IMR-90 (cell line): ENCODE measurements at regions not wholly inside any gene's neighbourhood (a gene's known extent, or its start where the extent isn't known, plus 50 kb on each side); places are given as distances from the start of the nearest gene placed in this dataset.

Source experiments
- ATAC-seq: fragments of 200-7000 bp; cut with Tn5 transposase; 2 replicates; pipeline ENCODE4 v1.9.1; 2020; ENCODE audit warnings: low read depth, mild to moderate bottlenecking, moderate library complexity
- BruUV-seq: library from RNA; stranded (reverse); fragments of 400-500 nt; replicated peaks from 2 replicates; lab custom pipeline; 2021; lab: Mats Ljungman, UMichigan
- CTCF ChIA-PET: fragments of 300-600 bp; formaldehyde crosslinking; extraction: SDS; loops from one replicate; lab custom pipeline; 2021; ENCODE audit warnings: antibody characterized with exemption; lab: Yijun Ruan, JAX
- POLR2A ChIA-PET: fragments of 300-600 bp; sonication (Branson Sonifier 250); formaldehyde crosslinking; loops from one replicate; lab custom pipeline; 2022; ENCODE audit warnings: antibody characterized with exemption; ENCODE audit not compliant: unreplicated experiment; lab: Charles Lee
- DNase-seq: peaks from one replicate; pipeline ENCODE4 v3.0.0; 2013
- H2AFZ ChIP-seq: replicated peaks from 2 replicates; pipeline ENCODE3; 2013; ENCODE audit warnings: low read length, mild to moderate bottlenecking; ENCODE audit not compliant: poor library complexity
- H2AK5ac ChIP-seq: 2 replicates; pipeline ENCODE4 v1.6.1; 2013; ENCODE audit warnings: low read depth, low read length, inconsistent platforms
- H2AK9ac ChIP-seq: replicated peaks from 2 replicates; pipeline ENCODE3; 2013; ENCODE audit warnings: mild to moderate bottlenecking, low read depth, low read length, moderate library complexity; ENCODE audit not compliant: poor library complexity
- H2BK120ac ChIP-seq: 2 replicates; pipeline ENCODE4 v1.6.1; 2013; ENCODE audit warnings: low read depth, low read length, inconsistent platforms
- H2BK15ac ChIP-seq: 3 replicates; pipeline ENCODE4 v1.6.1; 2013; ENCODE audit warnings: low read depth, low read length, inconsistent platforms
- H2BK20ac ChIP-seq: 2 replicates; pipeline ENCODE4 v1.6.1; 2013; ENCODE audit warnings: low read depth, mild to moderate bottlenecking, inconsistent platforms, low read length, moderate library complexity
- H2BK5ac ChIP-seq: 2 replicates; pipeline ENCODE4 v1.6.1; 2013; ENCODE audit warnings: mild to moderate bottlenecking, low read depth, low read length, inconsistent platforms; ENCODE audit not compliant: poor library complexity, severe bottlenecking
- H3K14ac ChIP-seq: replicated peaks from 2 replicates; pipeline ENCODE4 v1.6.1; 2013; ENCODE audit warnings: low read depth, low read length, inconsistent platforms
- H3K18ac ChIP-seq: 2 replicates; pipeline ENCODE4 v1.6.1; 2013; ENCODE audit warnings: low read depth, low read length, control low read depth
- H3K23ac ChIP-seq: 2 replicates; pipeline ENCODE4 v1.6.1; 2013; ENCODE audit warnings: low read depth, low read length, inconsistent platforms
- H3K27ac ChIP-seq: 2 replicates; pipeline ENCODE4 v1.5.1; 2013; ENCODE audit warnings: mild to moderate bottlenecking, control low read depth, low read length; ENCODE audit not compliant: insufficient read depth
- H3K27me3 ChIP-seq: 2 replicates; pipeline ENCODE4 v1.6.1; 2013; ENCODE audit warnings: low read length; ENCODE audit not compliant: control insufficient read depth, insufficient read depth
- H3K36me3 ChIP-seq: 2 replicates; pipeline ENCODE4 v1.6.1; 2013; ENCODE audit warnings: low read length, mixed read lengths; ENCODE audit not compliant: control insufficient read depth, insufficient read depth
- H3K4ac ChIP-seq: 2 replicates; pipeline ENCODE4 v1.6.1; 2013; ENCODE audit warnings: low read depth, low read length, inconsistent platforms
- H3K4me1 ChIP-seq: 2 replicates; pipeline ENCODE4 v1.6.1; 2013; ENCODE audit warnings: low read length, mixed read lengths; ENCODE audit not compliant: control insufficient read depth, insufficient read depth
- H3K4me2 ChIP-seq: 2 replicates; pipeline ENCODE4 v1.6.1; 2013; ENCODE audit warnings: low read depth, mild to moderate bottlenecking, control low read depth, low read length, moderate library complexity
- H3K4me3 ChIP-seq: 2 replicates; pipeline ENCODE4 v1.5.1; 2013; ENCODE audit warnings: low read depth, mild to moderate bottlenecking, control low read depth, low read length, moderate library complexity; ENCODE audit not compliant: insufficient read depth
- H3K56ac ChIP-seq: 2 replicates; pipeline ENCODE4 v1.6.1; 2013; ENCODE audit warnings: low read length, inconsistent platforms; ENCODE audit not compliant: insufficient read depth; ENCODE audit errors: extremely low read depth
- H3K79me1 ChIP-seq, 2 experiments: 2 replicates each; pipeline ENCODE4 v1.6.1; 2013; ENCODE audit warnings: low read length in 2 of 2, inconsistent platforms in 1 of 2, low read depth in 1 of 2
- H3K9ac ChIP-seq: 2 replicates; pipeline ENCODE4 v1.6.1; 2013; ENCODE audit warnings: low read depth, low read length, control low read depth
- H3K9me1 ChIP-seq: 2 replicates; pipeline ENCODE4 v1.6.1; 2013; ENCODE audit warnings: low read length, inconsistent platforms; ENCODE audit not compliant: insufficient read depth
- H3K9me3 ChIP-seq: 2 replicates; pipeline ENCODE4 v1.6.1; 2013; ENCODE audit warnings: low read length; ENCODE audit not compliant: control insufficient read depth, insufficient read depth
- H4K20me1 ChIP-seq: 2 replicates; pipeline ENCODE4 v1.6.1; 2013; ENCODE audit warnings: low read length, inconsistent platforms; ENCODE audit not compliant: insufficient read depth
- H4K5ac ChIP-seq: 2 replicates; pipeline ENCODE4 v1.6.1; 2013; ENCODE audit warnings: mild to moderate bottlenecking, low read depth, low read length, control low read depth
- H4K8ac ChIP-seq, 2 experiments: 2 replicates each; pipeline ENCODE4 v1.6.1; 2013; ENCODE audit warnings: low read depth in 2 of 2, low read length in 2 of 2, control low read depth in 1 of 2, inconsistent platforms in 1 of 2
- H4K91ac ChIP-seq: 2 replicates; pipeline ENCODE4 v1.6.1; 2013; ENCODE audit warnings: low read depth, low read length, inconsistent platforms; ENCODE audit not compliant: insufficient read depth
- CHD1 ChIP-seq: IDR thresholded peaks from 2 replicates; pipeline ENCODE4 v1.6.1; 2012; ENCODE audit warnings: low read depth, low read length, improper control_type of control experiment
- MAFK ChIP-seq: IDR thresholded peaks from 2 replicates; pipeline ENCODE4 v1.6.1; 2012; ENCODE audit warnings: low read depth, low read length, improper control_type of control experiment
- MXI1 ChIP-seq: IDR thresholded peaks from 2 replicates; pipeline ENCODE4 v1.6.1; 2012; ENCODE audit warnings: low read depth, mild to moderate bottlenecking, low read length, moderate library complexity, borderline replicate concordance
- RCOR1 ChIP-seq: IDR thresholded peaks from 2 replicates; pipeline ENCODE4 v1.6.1; 2012; ENCODE audit warnings: mild to moderate bottlenecking, low read length, improper control_type of control experiment; ENCODE audit not compliant: insufficient replicate concordance
- RFX5 ChIP-seq: IDR thresholded peaks from 2 replicates; pipeline ENCODE4 v1.8.0; 2012; ENCODE audit warnings: low read depth, mild to moderate bottlenecking, low read length, moderate library complexity
- SMC3 ChIP-seq: fragments of 150-350 bp; IDR thresholded peaks from 2 replicates; pipeline ENCODE4 v1.6.1; 2016; ENCODE audit warnings: low read depth, mild to moderate bottlenecking, antibody characterized with exemption, low read length, moderate library complexity
- WGBS, 2 experiments: methylation state at CpG; one replicate each; pipeline versions ENCODE4 v1.1.5 to v1.1.7; 2013; ENCODE audit warnings: missing lambda C conversion rate in 2 of 2; ENCODE audit not compliant: insufficient read length in 1 of 2; ENCODE audit errors: extremely low coverage in 2 of 2; 5-methylcytosine and 5-hydroxymethylcytosine counted together
- dilution Hi-C: fragments of 300-500 bp; cut with HindIII; formaldehyde crosslinking; loops from one replicate; pipeline ENCODE4 v1.14.3; 2018; ENCODE audit warnings: low sequenced_read_pairs; ENCODE audit not compliant: unreplicated experiment
- in situ Hi-C: fragments of 300-500 bp; cut with MboI; formaldehyde crosslinking; loops from 3 replicates; pipeline ENCODE4 v1.14.3; 2019; ENCODE audit warnings: low sequenced_read_pairs, inconsistent platforms, mixed read lengths
- intact Hi-C: fragments of 100-400 bp; cut with micrococcal nuclease; formaldehyde crosslinking; loops from 2 replicates; pipeline ENCODE4 v1.10.0; 2022
- TF ChIP-seq, protein P1 (sequence below): fragments of 150-350 bp; IDR thresholded peaks from 2 replicates; pipeline ENCODE4 v1.6.1; 2017; ENCODE audit warnings: mild to moderate bottlenecking, antibody characterized with exemption, low read length, low read depth

DNA sequence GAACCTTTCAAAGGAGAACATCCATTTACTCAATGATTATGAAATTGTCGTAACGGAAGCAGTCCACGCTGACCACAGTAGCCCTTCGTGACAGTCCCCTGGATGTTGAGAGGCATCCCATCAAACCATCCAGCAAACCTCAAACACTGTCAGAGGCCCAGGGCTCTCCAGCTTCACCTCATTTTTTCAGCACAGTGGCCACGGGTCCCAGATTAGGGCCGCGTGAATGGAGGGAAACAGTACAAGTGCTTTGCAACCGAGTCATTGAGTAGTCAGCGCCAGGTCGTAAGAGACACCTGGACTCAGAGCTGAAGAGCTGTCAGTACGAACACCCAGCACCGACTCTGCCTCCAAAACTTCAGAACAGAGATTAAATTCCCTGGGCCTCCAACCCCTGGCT, 552.5 kb upstream of the SALL3 start:
- H3K56ac ChIP-seq: no peak overlapping the region
- no peak overlapping the region for H2BK20ac ChIP-seq
- no peak for ATAC-seq
- WGBS, 2 experiments: 70% methylated on average over 6 of the region's 12 CpGs; no CpG with 5 or more reads in 1 of the 2 experiments
- no peak overlapping the region for H4K8ac ChIP-seq
- no peak overlapping the region for H3K4me3 ChIP-seq
- in situ Hi-C loops: no loop called here
- no peak overlapping the region for H3K4me2 ChIP-seq
- H3K9me1 ChIP-seq: no peaks in the 10 kb centered on the region
- no peak overlapping the region for H3K9ac ChIP-seq
- H4K20me1 ChIP-seq: no peaks in the 10 kb centered on the region
- H2BK15ac ChIP-seq: no peak overlapping the region
- no peak overlapping the region for H3K23ac ChIP-seq
- H3K9me3 ChIP-seq: peaks cover 31% of the 10 kb centered on the region
- no peaks in the 10 kb centered on the region for H3K27me3 ChIP-seq
- no TSS peak for BruUV-seq
- DNase-seq: no peak
- H3K79me1 ChIP-seq: no peaks in the 10 kb centered on the region
- H2BK120ac ChIP-seq: no peak overlapping the region
- no peaks in the 10 kb centered on the region for H3K4me1 ChIP-seq
- H3K14ac ChIP-seq: no peak overlapping the region
- H2BK5ac ChIP-seq: no peak overlapping the region
- no peak overlapping the region for H2AFZ ChIP-seq
- H3K36me3 ChIP-seq: no peaks in the 10 kb centered on the region
- no peak overlapping the region for H2AK9ac ChIP-seq
- POLR2A ChIA-PET: no interaction called here
- no peak overlapping the region for H2AK5ac ChIP-seq
- H3K18ac ChIP-seq: no peak overlapping the region
- dilution Hi-C loops: no loop called here
- H4K5ac ChIP-seq: no peak overlapping the region
- intact Hi-C loops: no loop called here
- H4K91ac ChIP-seq: no peak overlapping the region
- no peak overlapping the region for H3K4ac ChIP-seq
- TF ChIP-seq CHD1 (no peak), RCOR1 (no peak), MAFK (no peak), RFX5 (no peak), MXI1 (no peak), SMC3 (no peak)
- TF ChIP-seq, protein P1, sequence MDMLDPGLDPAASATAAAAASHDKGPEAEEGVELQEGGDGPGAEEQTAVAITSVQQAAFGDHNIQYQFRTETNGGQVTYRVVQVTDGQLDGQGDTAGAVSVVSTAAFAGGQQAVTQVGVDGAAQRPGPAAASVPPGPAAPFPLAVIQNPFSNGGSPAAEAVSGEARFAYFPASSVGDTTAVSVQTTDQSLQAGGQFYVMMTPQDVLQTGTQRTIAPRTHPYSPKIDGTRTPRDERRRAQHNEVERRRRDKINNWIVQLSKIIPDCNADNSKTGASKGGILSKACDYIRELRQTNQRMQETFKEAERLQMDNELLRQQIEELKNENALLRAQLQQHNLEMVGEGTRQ: no peak
- CTCF ChIA-PET: no interaction called here
- H3K27ac ChIP-seq: no peak overlapping the region
